Testis (tissue), 2 donors: ENCODE measurements at regions not wholly inside any gene's neighbourhood (a gene's known extent, or its start where the extent isn't known, plus 50 kb on each side); places are given as distances from the start of the nearest gene placed in this dataset.

ENCODE experiments used
- CTCF ChIP-seq, 3 experiments: fragments of 450-650 bp in 2 of 3; fragments of 200-600 bp in 1 of 3; sonication (generic) in 1 of 3; IDR thresholded peaks; one replicate each; pipeline ENCODE4 v1.5.1; 2016 to 2019; ENCODE audit warnings: antibody characterized with exemption in 3 of 3, mild to moderate bottlenecking in 2 of 3, moderate library complexity in 1 of 3
- POLR2A ChIP-seq: fragments of 450-650 bp; IDR thresholded peaks from one replicate; pipeline ENCODE4 v1.6.1; 2017; ENCODE audit warnings: antibody characterized with exemption, mild to moderate bottlenecking, moderate library complexity

GRCh38 chr4:8681391-8681790, 88.8 kb downstream of the CPZ start:
- TF ChIP-seq CTCF (IDR thresholded peaks at IDR 0.05) (no peak), POLR2A (no peak)
